Loucy (cell line): ENCODE measurements at regions not wholly inside any gene's neighbourhood (a gene's known extent, or its start where the extent isn't known, plus 50 kb on each side); places are given as distances from the start of the nearest gene placed in this dataset.

ENCODE experiments used
- EZH2phosphoT487 ChIP-seq: fragments of 200-600 bp; IDR thresholded peaks from 2 replicates; pipeline ENCODE4 v1.6.1; 2018; ENCODE audit warnings: antibody characterized with exemption, mild to moderate bottlenecking, moderate library complexity, borderline replicate concordance
- TF ChIP-seq, protein P1 (sequence below): fragments of 200-600 bp; sonication (generic); conservative IDR thresholded peaks from 2 replicates; pipeline ENCODE4 v1.5.1; 2014; ENCODE audit warnings: mild to moderate bottlenecking, antibody characterized with exemption, low read length

DNA sequence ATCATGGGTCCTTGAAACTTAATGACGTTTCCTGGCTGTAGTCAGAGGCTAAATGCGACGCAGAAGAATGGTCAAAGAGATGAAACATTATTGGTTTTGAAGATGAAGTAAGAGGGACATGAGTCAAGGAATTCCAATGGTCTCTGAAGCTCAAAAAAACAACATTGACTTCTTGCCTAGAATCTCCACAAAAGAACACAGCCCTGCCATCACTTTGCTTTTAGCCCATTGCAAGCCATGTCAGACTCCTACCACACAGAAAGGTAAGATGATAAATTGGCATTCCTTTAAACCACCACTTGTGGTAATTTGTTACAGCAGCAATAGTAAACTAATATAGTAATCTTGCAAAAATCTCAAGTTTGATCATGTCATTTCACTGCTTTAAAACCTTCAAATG is 109.4 kb downstream of the TMEM26 start:
- TF ChIP-seq, protein P1, sequence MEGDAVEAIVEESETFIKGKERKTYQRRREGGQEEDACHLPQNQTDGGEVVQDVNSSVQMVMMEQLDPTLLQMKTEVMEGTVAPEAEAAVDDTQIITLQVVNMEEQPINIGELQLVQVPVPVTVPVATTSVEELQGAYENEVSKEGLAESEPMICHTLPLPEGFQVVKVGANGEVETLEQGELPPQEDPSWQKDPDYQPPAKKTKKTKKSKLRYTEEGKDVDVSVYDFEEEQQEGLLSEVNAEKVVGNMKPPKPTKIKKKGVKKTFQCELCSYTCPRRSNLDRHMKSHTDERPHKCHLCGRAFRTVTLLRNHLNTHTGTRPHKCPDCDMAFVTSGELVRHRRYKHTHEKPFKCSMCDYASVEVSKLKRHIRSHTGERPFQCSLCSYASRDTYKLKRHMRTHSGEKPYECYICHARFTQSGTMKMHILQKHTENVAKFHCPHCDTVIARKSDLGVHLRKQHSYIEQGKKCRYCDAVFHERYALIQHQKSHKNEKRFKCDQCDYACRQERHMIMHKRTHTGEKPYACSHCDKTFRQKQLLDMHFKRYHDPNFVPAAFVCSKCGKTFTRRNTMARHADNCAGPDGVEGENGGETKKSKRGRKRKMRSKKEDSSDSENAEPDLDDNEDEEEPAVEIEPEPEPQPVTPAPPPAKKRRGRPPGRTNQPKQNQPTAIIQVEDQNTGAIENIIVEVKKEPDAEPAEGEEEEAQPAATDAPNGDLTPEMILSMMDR: no peak
- TF ChIP-seq EZH2phosphoT487: no peak
